ENCODE measurements at regions not wholly inside any gene's neighbourhood (a gene's known extent, or its start where the extent isn't known, plus 50 kb on each side); places are given as distances from the start of the nearest gene placed in this dataset.

- TF ChIP-seq RBBP5 (IDR thresholded peaks at IDR 0.05; ENCODE audit: borderline replicate concordance, low read depth, low read length) (no peak), NRF1 (IDR thresholded peaks at IDR 0.05; ENCODE audit: low read depth, low read length) (no peak), E2F6 (IDR thresholded peaks at IDR 0.05) (no peak), SP1 (IDR thresholded peaks at IDR 0.05; ENCODE audit: low read depth, low read length) (no peak)
Measured at GRCh38 chr9:20043035-20043434, 254.2 kb upstream of the SLC24A2 start (continued).

All from H1 (cell line).